Neural progenitor cell (in vitro differentiated cells): ENCODE measurements at regions not wholly inside any gene's neighbourhood (a gene's known extent, or its start where the extent isn't known, plus 50 kb on each side); places are given as distances from the start of the nearest gene placed in this dataset.

Experiments used
- DNase-seq: peaks from one replicate; pipeline ENCODE4 v3.0.0-alpha.2; 2016; ENCODE audit warnings: low spot score
- H2AFZ ChIP-seq: fragments of 200-600 bp; sonication (generic); replicated peaks from 2 replicates; pipeline ENCODE4 v1.6.1; 2016; ENCODE audit warnings: antibody characterized with exemption
- H3F3A ChIP-seq: fragments of 200-600 bp; sonication (generic); 2 replicates; pipeline ENCODE4 v1.6.1; 2016; ENCODE audit warnings: antibody characterized with exemption, low read depth
- H3K27ac ChIP-seq: fragments of 200-600 bp; sonication (generic); 2 replicates; pipeline ENCODE4 v1.5.1; 2016; ENCODE audit warnings: mild to moderate bottlenecking
- H3K27me3 ChIP-seq: fragments of 200-600 bp; sonication (generic); 2 replicates; pipeline ENCODE4 v1.6.1; 2016; ENCODE audit warnings: mild to moderate bottlenecking, moderate library complexity
- H3K36me3 ChIP-seq: fragments of 200-600 bp; sonication (generic); 2 replicates; pipeline ENCODE4 v1.5.1; 2016
- H3K4me1 ChIP-seq: fragments of 200-600 bp; sonication (generic); 2 replicates; pipeline ENCODE4 v1.6.1; 2016; ENCODE audit warnings: mixed run types
- H3K4me2 ChIP-seq: fragments of 200-600 bp; sonication (generic); 2 replicates; pipeline ENCODE4 v1.6.1; 2016
- H3K4me3 ChIP-seq: fragments of 200-600 bp; sonication (generic); 2 replicates; pipeline ENCODE4 v1.5.1; 2016
- H3K79me2 ChIP-seq: fragments of 200-600 bp; sonication (generic); 2 replicates; pipeline ENCODE4 v1.6.1; 2016; ENCODE audit warnings: low read depth
- H3K9ac ChIP-seq: fragments of 200-600 bp; sonication (generic); 2 replicates; pipeline ENCODE4 v1.6.1; 2016
- H3K9me3 ChIP-seq: fragments of 200-600 bp; sonication (generic); 2 replicates; pipeline ENCODE4 v1.5.1; 2016; ENCODE audit warnings: low read depth
- H4K20me1 ChIP-seq: fragments of 200-600 bp; sonication (generic); 2 replicates; pipeline ENCODE4 v1.6.1; 2016; ENCODE audit warnings: low read depth
- H3K27ac Mint-ChIP-seq: 3 replicates; pipeline ENCODE4 v1.8.0; 2021; ENCODE audit warnings: mixed read lengths
- H3K27me3 Mint-ChIP-seq: 2 replicates; pipeline ENCODE4 v1.8.0; 2022; ENCODE audit warnings: low read depth, mild to moderate bottlenecking, inconsistent platforms, moderate library complexity, mixed read lengths; ENCODE audit not compliant: insufficient read depth
- H3K36me3 Mint-ChIP-seq: 3 replicates; pipeline ENCODE4 v1.8.0; 2021; ENCODE audit warnings: mixed read lengths
- H3K4me1 Mint-ChIP-seq: 3 replicates; pipeline ENCODE4 v1.8.0; 2021; ENCODE audit warnings: mixed read lengths
- H3K4me3 Mint-ChIP-seq: 3 replicates; pipeline ENCODE4 v1.8.0; 2021; ENCODE audit warnings: mild to moderate bottlenecking, moderate library complexity, mixed read lengths
- H3K9me3 Mint-ChIP-seq: 3 replicates; pipeline ENCODE4 v1.8.0; 2020; ENCODE audit warnings: mixed read lengths
- EZH2 ChIP-seq: fragments of 200-600 bp; sonication (generic); IDR thresholded peaks from 2 replicates; pipeline ENCODE4 v1.6.1; 2017; ENCODE audit warnings: antibody characterized with exemption, mild to moderate bottlenecking, moderate library complexity
- EZH2phosphoT487 ChIP-seq: fragments of 200-600 bp; sonication (generic); IDR thresholded peaks from 2 replicates; pipeline ENCODE4 v1.6.1; 2017; ENCODE audit warnings: antibody characterized with exemption
- TF ChIP-seq, protein P1 (sequence below): fragments of 200-600 bp; sonication (generic); IDR thresholded peaks from 2 replicates; pipeline ENCODE4 v1.5.1; 2017; ENCODE audit warnings: antibody characterized with exemption, mild to moderate bottlenecking

DNA sequence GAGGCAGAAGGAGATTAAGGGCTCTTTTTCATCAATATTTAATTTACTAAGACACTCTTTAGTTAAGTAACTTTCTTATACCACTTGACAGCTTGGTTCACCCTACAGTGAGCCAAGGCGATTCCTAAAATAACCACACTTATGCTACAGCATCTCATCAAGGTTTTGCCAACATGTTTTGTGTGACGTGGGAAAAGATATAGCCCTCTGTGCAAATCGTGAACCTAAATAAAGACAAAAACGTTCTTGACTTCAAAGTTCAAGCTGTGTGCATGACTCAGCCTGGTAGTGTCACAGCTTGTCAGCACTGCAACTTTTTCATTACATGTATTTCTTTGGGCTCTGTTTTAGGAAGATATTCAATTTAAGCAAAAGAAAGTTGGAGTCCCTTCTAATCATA is 297.0 kb upstream of the EPHA3 start:
- DNase-seq = no peak
- Histone ChIP-seq H3K79me2 (no peaks in the 10 kb centered on the region), H3K9me3 (no peaks in the 10 kb centered on the region), H3F3A (peaks cover 4% of the 10 kb centered on the region), H3K27me3 (no peaks in the 10 kb centered on the region), H2AFZ (no peak overlapping the region), H3K27ac (no peak overlapping the region), H3K4me2 (no peak overlapping the region), H3K4me1 (peaks cover 37% of the 10 kb centered on the region), H4K20me1 (no peaks in the 10 kb centered on the region), H3K4me3 (no peak overlapping the region), H3K36me3 (no peaks in the 10 kb centered on the region), H3K9ac (no peak overlapping the region)
- H3K9me3 Mint-ChIP-seq = no peaks in the 10 kb centered on the region
- TF ChIP-seq, protein P1, sequence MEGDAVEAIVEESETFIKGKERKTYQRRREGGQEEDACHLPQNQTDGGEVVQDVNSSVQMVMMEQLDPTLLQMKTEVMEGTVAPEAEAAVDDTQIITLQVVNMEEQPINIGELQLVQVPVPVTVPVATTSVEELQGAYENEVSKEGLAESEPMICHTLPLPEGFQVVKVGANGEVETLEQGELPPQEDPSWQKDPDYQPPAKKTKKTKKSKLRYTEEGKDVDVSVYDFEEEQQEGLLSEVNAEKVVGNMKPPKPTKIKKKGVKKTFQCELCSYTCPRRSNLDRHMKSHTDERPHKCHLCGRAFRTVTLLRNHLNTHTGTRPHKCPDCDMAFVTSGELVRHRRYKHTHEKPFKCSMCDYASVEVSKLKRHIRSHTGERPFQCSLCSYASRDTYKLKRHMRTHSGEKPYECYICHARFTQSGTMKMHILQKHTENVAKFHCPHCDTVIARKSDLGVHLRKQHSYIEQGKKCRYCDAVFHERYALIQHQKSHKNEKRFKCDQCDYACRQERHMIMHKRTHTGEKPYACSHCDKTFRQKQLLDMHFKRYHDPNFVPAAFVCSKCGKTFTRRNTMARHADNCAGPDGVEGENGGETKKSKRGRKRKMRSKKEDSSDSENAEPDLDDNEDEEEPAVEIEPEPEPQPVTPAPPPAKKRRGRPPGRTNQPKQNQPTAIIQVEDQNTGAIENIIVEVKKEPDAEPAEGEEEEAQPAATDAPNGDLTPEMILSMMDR = no peak
- TF ChIP-seq EZH2 = no peak
- TF ChIP-seq EZH2phosphoT487 = no peak
- peaks cover 3% of the 10 kb centered on the region for H3K27me3 Mint-ChIP-seq
- H3K4me1 Mint-ChIP-seq = peaks cover 37% of the 10 kb centered on the region
- H3K27ac Mint-ChIP-seq = no peak overlapping the region
- no peak overlapping the region for H3K4me3 Mint-ChIP-seq
- H3K36me3 Mint-ChIP-seq = no peaks in the 10 kb centered on the region

DNA sequence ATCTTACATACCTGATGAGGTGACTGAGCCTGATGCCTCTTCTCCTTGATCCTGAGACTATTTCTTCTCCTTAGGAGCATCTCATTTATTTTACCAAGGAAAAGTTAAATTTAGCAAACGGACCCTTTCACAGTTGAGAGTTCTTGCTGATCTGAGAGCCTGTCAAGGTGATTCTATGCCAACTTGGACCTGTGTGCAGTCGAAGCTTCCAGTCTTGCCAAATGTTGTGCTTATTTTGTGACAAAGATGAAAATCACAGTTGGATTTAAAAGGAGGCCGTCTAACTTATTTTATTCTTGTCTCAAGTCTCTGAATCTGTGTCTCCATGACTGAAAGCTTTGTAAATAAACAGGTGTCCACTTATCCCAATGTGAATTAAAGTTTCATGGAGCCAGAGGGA is 296.3 kb upstream of the EPHA3 start:
- Mint-ChIP-seq H3K4me3 (no peak overlapping the region), H3K27ac (no peak overlapping the region), H3K27me3 (no peaks in the 10 kb centered on the region), H3K9me3 (no peaks in the 10 kb centered on the region), H3K36me3 (no peaks in the 10 kb centered on the region), H3K4me1 (peaks cover 33% of the 10 kb centered on the region)
- Histone ChIP-seq H3K4me1 (peaks cover 33% of the 10 kb centered on the region), H4K20me1 (no peaks in the 10 kb centered on the region), H3K4me2 (no peak overlapping the region), H3K36me3 (no peaks in the 10 kb centered on the region), H3K27me3 (no peaks in the 10 kb centered on the region), H3K4me3 (no peak overlapping the region), H3F3A (peaks cover 4% of the 10 kb centered on the region), H3K27ac (no peak overlapping the region), H2AFZ (peak overlapping the region; percentile 4), H3K79me2 (no peaks in the 10 kb centered on the region), H3K9ac (no peak overlapping the region), H3K9me3 (no peaks in the 10 kb centered on the region)
- TF ChIP-seq, protein P1 = no peak
- TF ChIP-seq EZH2phosphoT487 = no peak
- no peak for TF ChIP-seq EZH2
- DNase-seq = no peak

DNA sequence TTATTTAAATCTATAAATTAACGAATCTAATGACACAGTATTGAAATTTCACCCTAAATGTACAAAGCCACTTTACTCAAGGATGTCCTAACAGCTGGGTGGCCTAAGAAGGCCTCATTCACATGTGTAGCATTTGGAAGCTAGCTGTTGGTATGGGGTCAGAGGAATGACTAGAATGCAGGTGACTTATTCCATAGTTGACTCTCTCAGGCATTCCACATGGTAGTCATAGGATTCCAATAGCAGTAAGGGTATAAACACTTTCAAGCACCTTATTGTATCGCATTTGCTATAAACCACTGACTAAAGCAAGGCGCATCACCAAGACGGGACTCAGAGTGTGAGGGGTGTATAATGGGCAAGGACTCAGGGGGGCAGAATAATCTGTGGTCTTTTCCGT is 294.8 kb upstream of the EPHA3 start:
- Histone ChIP-seq H2AFZ (no peak overlapping the region), H3K4me1 (peaks cover 18% of the 10 kb centered on the region)
- no peak for DNase-seq

More for the DNA sequence above, 294.8 kb upstream of the EPHA3 start:
- no peaks in the 10 kb centered on the region for H3K36me3 ChIP-seq
- no peak overlapping the region for H3K9ac ChIP-seq
- Mint-ChIP-seq H3K4me1 (peaks cover 23% of the 10 kb centered on the region), H3K27ac (no peak overlapping the region), H3K27me3 (no peaks in the 10 kb centered on the region), H3K36me3 (no peaks in the 10 kb centered on the region), H3K9me3 (no peaks in the 10 kb centered on the region), H3K4me3 (no peak overlapping the region)
- H3K79me2 ChIP-seq = no peaks in the 10 kb centered on the region
- H4K20me1 ChIP-seq = no peaks in the 10 kb centered on the region
- peaks cover 3% of the 10 kb centered on the region for H3F3A ChIP-seq
- H3K9me3 ChIP-seq = no peaks in the 10 kb centered on the region
- no peak overlapping the region for H3K4me3 ChIP-seq
- H3K27ac ChIP-seq = no peak overlapping the region
- no peak overlapping the region for H3K4me2 ChIP-seq
- no peaks in the 10 kb centered on the region for H3K27me3 ChIP-seq
- TF ChIP-seq EZH2 (no peak), EZH2phosphoT487 (no peak)
- TF ChIP-seq, protein P1 = no peak
